ENCODE measurements at regions not wholly inside any gene's neighbourhood (a gene's known extent, or its start where the extent isn't known, plus 50 kb on each side); places are given as distances from the start of the nearest gene placed in this dataset.
"Not testable (repeated sequence)": the region's sequence is repeated elsewhere in the genome, so short reads cannot be mapped to it uniquely, and the experiment has no call there.

DNA sequence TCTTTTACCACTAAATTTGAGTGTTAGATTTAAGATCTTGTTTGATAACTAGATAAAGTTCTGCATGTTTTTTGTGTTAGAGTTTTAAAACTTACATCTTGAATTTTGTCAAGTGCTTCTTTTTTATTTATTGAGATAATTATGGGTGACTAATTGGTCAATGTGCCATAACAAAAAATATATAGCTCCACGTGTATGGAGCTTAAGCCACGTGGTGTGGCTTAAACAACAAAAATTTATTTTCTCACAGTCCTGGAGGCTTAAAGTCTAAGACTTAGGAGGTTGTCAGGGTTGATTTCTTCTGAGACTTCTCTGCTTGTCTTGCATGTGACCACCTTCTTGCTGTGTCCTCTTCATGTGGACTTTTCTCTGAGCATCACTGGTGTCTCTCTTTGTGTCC is 1425.2 kb downstream of the CDY2B start:
- DNase-seq (no peak), ATAC-seq (ENCODE audit: low read depth) (no peak)
- no peaks in the 10 kb centered on the region for H3K36me3 Mint-ChIP-seq (ENCODE audit: low read depth)
- CTCF ChIA-PET: no interaction called here
- POLR2A ChIA-PET: no interaction called here
- H3K27ac Mint-ChIP-seq: no peak overlapping the region
- no peaks in the 10 kb centered on the region for H3K4me1 Mint-ChIP-seq
- H3K4me3 Mint-ChIP-seq: no peak overlapping the region
- no peaks in the 10 kb centered on the region for H3K27me3 Mint-ChIP-seq
- H3K9me3 Mint-ChIP-seq: no peaks in the 10 kb centered on the region
- TF ChIP-seq, protein P1, sequence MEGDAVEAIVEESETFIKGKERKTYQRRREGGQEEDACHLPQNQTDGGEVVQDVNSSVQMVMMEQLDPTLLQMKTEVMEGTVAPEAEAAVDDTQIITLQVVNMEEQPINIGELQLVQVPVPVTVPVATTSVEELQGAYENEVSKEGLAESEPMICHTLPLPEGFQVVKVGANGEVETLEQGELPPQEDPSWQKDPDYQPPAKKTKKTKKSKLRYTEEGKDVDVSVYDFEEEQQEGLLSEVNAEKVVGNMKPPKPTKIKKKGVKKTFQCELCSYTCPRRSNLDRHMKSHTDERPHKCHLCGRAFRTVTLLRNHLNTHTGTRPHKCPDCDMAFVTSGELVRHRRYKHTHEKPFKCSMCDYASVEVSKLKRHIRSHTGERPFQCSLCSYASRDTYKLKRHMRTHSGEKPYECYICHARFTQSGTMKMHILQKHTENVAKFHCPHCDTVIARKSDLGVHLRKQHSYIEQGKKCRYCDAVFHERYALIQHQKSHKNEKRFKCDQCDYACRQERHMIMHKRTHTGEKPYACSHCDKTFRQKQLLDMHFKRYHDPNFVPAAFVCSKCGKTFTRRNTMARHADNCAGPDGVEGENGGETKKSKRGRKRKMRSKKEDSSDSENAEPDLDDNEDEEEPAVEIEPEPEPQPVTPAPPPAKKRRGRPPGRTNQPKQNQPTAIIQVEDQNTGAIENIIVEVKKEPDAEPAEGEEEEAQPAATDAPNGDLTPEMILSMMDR (IDR thresholded peaks at IDR 0.05): no peak
- intact Hi-C loops (cut with micrococcal nuclease): no loop called here

- intact Hi-C loops (cut with micrococcal nuclease): no loop called here
- CTCF ChIA-PET: no interaction called here
These were observed 1433.9 kb downstream of the CDY2B start for GRCh38 chrY:16446152-16446551.

GRCh38 chrY:16409206-16409923 is 1470.7 kb downstream of the CDY2B start:
- ATAC-seq (ENCODE audit: low read depth); POLR2A ChIA-PET: not testable (repeated sequence)

More at GRCh38 chrY:16446152-16446551, 1433.9 kb downstream of the CDY2B start:
- POLR2A ChIA-PET: no interaction called here
- no peaks in the 10 kb centered on the region for H3K9me3 Mint-ChIP-seq
- ATAC-seq (ENCODE audit: low read depth) (no peak), DNase-seq (no peak)
- H3K27ac Mint-ChIP-seq: no peak overlapping the region
- no peaks in the 10 kb centered on the region for H3K36me3 Mint-ChIP-seq (ENCODE audit: low read depth)
- no peaks in the 10 kb centered on the region for H3K4me1 Mint-ChIP-seq
- H3K4me3 Mint-ChIP-seq: no peak overlapping the region
- TF ChIP-seq, protein P1 (IDR thresholded peaks at IDR 0.05): no peak
- H3K27me3 Mint-ChIP-seq: no peaks in the 10 kb centered on the region

DNA sequence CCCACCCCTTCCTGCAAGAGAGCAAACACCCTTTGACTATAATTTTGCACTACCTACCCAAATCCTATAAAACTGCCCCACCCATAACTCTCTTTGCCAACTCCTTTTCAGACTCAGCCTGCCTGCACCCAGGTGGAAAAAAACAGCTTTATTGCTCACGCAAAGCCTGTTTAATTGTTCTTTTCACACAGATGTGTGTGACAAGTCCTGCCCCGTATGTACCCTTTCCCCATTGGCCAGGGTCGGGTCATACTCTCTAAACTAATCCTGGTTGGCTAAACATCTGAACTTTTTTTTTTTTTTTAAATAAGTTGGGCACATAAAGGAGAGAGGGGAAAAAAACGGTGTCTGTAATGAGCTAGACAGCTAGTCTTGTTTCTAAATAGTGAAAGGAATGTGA is 1500.6 kb downstream of the CDY2B start:
- ATAC-seq (ENCODE audit: low read depth); H3K36me3 Mint-ChIP-seq (ENCODE audit: low read depth); POLR2A ChIA-PET; DNase-seq; H3K4me3 Mint-ChIP-seq; H3K27me3 Mint-ChIP-seq; H3K9me3 Mint-ChIP-seq; H3K4me1 Mint-ChIP-seq; CTCF ChIA-PET; intact Hi-C loops (cut with micrococcal nuclease); H3K27ac Mint-ChIP-seq: not testable (repeated sequence)

More at GRCh38 chrY:16409206-16409923, 1470.7 kb downstream of the CDY2B start:
- H3K27me3 Mint-ChIP-seq; H3K27ac Mint-ChIP-seq; H3K9me3 Mint-ChIP-seq; intact Hi-C loops (cut with micrococcal nuclease); DNase-seq; CTCF ChIA-PET; H3K36me3 Mint-ChIP-seq (ENCODE audit: low read depth); H3K4me3 Mint-ChIP-seq; H3K4me1 Mint-ChIP-seq: not testable (repeated sequence)

DNA sequence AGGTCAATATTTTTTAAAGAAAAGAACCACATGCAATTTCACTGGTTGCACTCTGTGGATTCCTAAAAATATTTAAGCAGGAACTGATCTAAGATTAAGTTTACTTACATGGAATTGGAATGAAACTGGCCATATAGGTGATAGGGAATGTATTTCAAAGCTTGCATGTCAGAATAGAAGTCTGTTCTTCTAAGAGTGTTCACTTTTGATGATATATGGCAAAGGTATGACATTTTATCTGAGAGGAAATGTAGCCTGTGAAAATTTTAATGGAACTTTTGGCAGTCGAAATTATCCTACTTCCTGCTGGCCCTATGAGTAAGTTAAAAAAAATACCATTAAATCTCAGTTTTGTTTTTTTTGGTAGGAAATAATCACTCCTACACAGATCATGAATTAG is 1538.4 kb downstream of the CDY2B start:
- CTCF ChIA-PET; DNase-seq; ATAC-seq (ENCODE audit: low read depth); H3K36me3 Mint-ChIP-seq (ENCODE audit: low read depth); H3K9me3 Mint-ChIP-seq; H3K27ac Mint-ChIP-seq; POLR2A ChIA-PET; intact Hi-C loops (cut with micrococcal nuclease); H3K4me1 Mint-ChIP-seq; H3K4me3 Mint-ChIP-seq; H3K27me3 Mint-ChIP-seq: not testable (repeated sequence)

- H3K36me3 Mint-ChIP-seq (ENCODE audit: low read depth); H3K27ac Mint-ChIP-seq; DNase-seq; H3K4me3 Mint-ChIP-seq; POLR2A ChIA-PET; H3K9me3 Mint-ChIP-seq; CTCF ChIA-PET; ATAC-seq (ENCODE audit: low read depth); H3K27me3 Mint-ChIP-seq; H3K4me1 Mint-ChIP-seq; intact Hi-C loops (cut with micrococcal nuclease): not testable (repeated sequence)
These were observed 1549.8 kb downstream of the CDY2B start for GRCh38 chrY:16330032-16330758.

GRCh38 chrY:16329135-16329820 is 1550.7 kb downstream of the CDY2B start:
- ATAC-seq (ENCODE audit: low read depth); H3K27ac Mint-ChIP-seq; intact Hi-C loops (cut with micrococcal nuclease); DNase-seq; H3K36me3 Mint-ChIP-seq (ENCODE audit: low read depth); H3K4me3 Mint-ChIP-seq; H3K27me3 Mint-ChIP-seq; CTCF ChIA-PET; H3K4me1 Mint-ChIP-seq; H3K9me3 Mint-ChIP-seq; POLR2A ChIA-PET: not testable (repeated sequence)

Measured in activated B cell treated with CpG ODN at 0.5 μM for 24 hours (primary cell).